Endothelial cell of umbilical vein (primary cell): ENCODE measurements at regions not wholly inside any gene's neighbourhood (a gene's known extent, or its start where the extent isn't known, plus 50 kb on each side); places are given as distances from the start of the nearest gene placed in this dataset.
"Not testable (repeated sequence)": the region's sequence is repeated elsewhere in the genome, so short reads cannot be mapped to it uniquely, and the experiment has no call there.

ENCODE experiments used
- BruUV-seq: library from RNA; stranded (reverse); fragments of 400-500 nt; replicated peaks from 2 replicates; lab custom pipeline; 2021; lab: Mats Ljungman, UMichigan
- CTCF ChIA-PET: fragments of 300-600, 350-600 bp; sonication (Branson Sonifier 250); formaldehyde crosslinking; loops from one replicate; lab custom pipeline; 2021; ENCODE audit warnings: antibody characterized with exemption, inconsistent platforms; lab: Charles Lee
- POLR2A ChIA-PET: fragments of 300-600, 350-600 bp; sonication (Branson Sonifier 250); formaldehyde crosslinking; loops from one replicate; lab custom pipeline; 2021; ENCODE audit warnings: antibody characterized with exemption, inconsistent platforms; lab: Charles Lee
- DNase-seq: peaks from one replicate; pipeline ENCODE4 v3.0.0-alpha.2; 2011; ENCODE audit warnings: low read depth, low spot score
- FAIRE-seq: peaks from 2 replicates; lab custom pipeline; 2011; peaks lifted over from hg19 to GRCh38; lab: Jason Lieb, UNC
- H2AFZ ChIP-seq: 2 replicates; pipeline ENCODE4 v1.6.0; 2012; ENCODE audit warnings: low read depth, low read length, control low read depth, inconsistent platforms
- H3K27ac ChIP-seq: 2 replicates; pipeline ENCODE4 v1.5.1; 2011; ENCODE audit warnings: low read depth, mild to moderate bottlenecking, control low read depth, low read length, moderate library complexity; ENCODE audit not compliant: insufficient read depth
- H3K27me3 ChIP-seq, 2 experiments: 2 replicates each; pipeline versions ENCODE4 v1.6.0 to v1.6.1; 2011; ENCODE audit warnings: low read length in 2 of 2, mixed read lengths in 1 of 2; ENCODE audit not compliant: control insufficient read depth in 2 of 2, insufficient read depth in 2 of 2
- H3K36me3 ChIP-seq, 2 experiments: 2 replicates in 1 of 2; 3 replicates in 1 of 2; pipeline ENCODE4 v1.5.1; 2011; ENCODE audit warnings: low read length in 2 of 2, mild to moderate bottlenecking in 1 of 2, moderate library complexity in 1 of 2; ENCODE audit not compliant: control insufficient read depth in 2 of 2, insufficient read depth in 2 of 2; ENCODE audit errors: extremely low read depth in 1 of 2
- H3K4me1 ChIP-seq: 3 replicates; pipeline ENCODE4 v1.5.1; 2011; ENCODE audit warnings: mild to moderate bottlenecking, low read length; ENCODE audit not compliant: control insufficient read depth, insufficient read depth; ENCODE audit errors: extremely low read depth
- H3K4me2 ChIP-seq: 2 replicates; pipeline ENCODE4 v1.6.1; 2011; ENCODE audit warnings: low read length, control low read depth, mixed read lengths; ENCODE audit not compliant: insufficient read depth
- H3K4me3 ChIP-seq, 3 experiments: fragments of 200-600 bp in 1 of 3; sonication (generic), shearing (Covaris generic) in 1 of 3; replicated peaks in 1 of 3; 2 replicates each; pipeline ENCODE4 v1.5.1; 2011 to 2016; ENCODE audit warnings: control low read depth in 3 of 3, low read length in 3 of 3, mild to moderate bottlenecking in 2 of 3, inconsistent platforms in 1 of 3, low read depth in 1 of 3, moderate library complexity in 1 of 3; ENCODE audit not compliant: insufficient read depth in 1 of 3
- H3K79me2 ChIP-seq: 2 replicates; pipeline ENCODE4 v1.6.0; 2012; ENCODE audit warnings: low read length, inconsistent platforms; ENCODE audit not compliant: control insufficient read depth, insufficient read depth
- H3K9ac ChIP-seq: replicated peaks from 2 replicates; pipeline ENCODE3; 2011; ENCODE audit warnings: low read length, control low read depth; ENCODE audit not compliant: insufficient read depth; ENCODE audit errors: extremely low read depth
- H3K9me1 ChIP-seq: replicated peaks from 3 replicates; pipeline ENCODE4 v1.6.0; 2011; ENCODE audit warnings: mild to moderate bottlenecking, low read length; ENCODE audit not compliant: control insufficient read depth, insufficient read depth; ENCODE audit errors: extremely low read depth
- H3K9me3 ChIP-seq: replicated peaks from 2 replicates; pipeline ENCODE4 v1.5.1; 2012; ENCODE audit warnings: low read length, inconsistent platforms; ENCODE audit not compliant: control insufficient read depth, insufficient read depth
- H4K20me1 ChIP-seq: replicated peaks from 2 replicates; pipeline ENCODE3; 2011; ENCODE audit warnings: mild to moderate bottlenecking, low read length; ENCODE audit not compliant: control insufficient read depth, insufficient read depth; ENCODE audit errors: extremely low read depth
- EZH2 ChIP-seq: IDR thresholded peaks from 2 replicates; pipeline ENCODE4 v1.6.1; 2012; ENCODE audit warnings: borderline replicate concordance, low read depth, mild to moderate bottlenecking, moderate library complexity, low read length, inconsistent platforms; ENCODE audit not compliant: severe bottlenecking
- GATA2 ChIP-seq: IDR thresholded peaks from 2 replicates; pipeline ENCODE4 v1.7.0; 2011; ENCODE audit warnings: low read depth, mild to moderate bottlenecking, moderate library complexity, mixed read lengths, low read length; ENCODE audit not compliant: insufficient read length, insufficient read depth
- JUN ChIP-seq: IDR thresholded peaks from 2 replicates; pipeline ENCODE4 v1.6.1; 2011; ENCODE audit warnings: borderline replicate concordance, low read depth; ENCODE audit not compliant: insufficient read length, insufficient read depth
- MYC ChIP-seq: IDR thresholded peaks from one replicate; pipeline ENCODE4 v1.6.1; 2011; ENCODE audit warnings: mild to moderate bottlenecking, low read depth, low read length
- POLR2A ChIP-seq: IDR thresholded peaks from 2 replicates; pipeline ENCODE4 v1.6.1; 2012; ENCODE audit warnings: low read depth, mild to moderate bottlenecking, control low read depth, low read length
- dilution Hi-C: fragments of 300-500 bp; cut with MboI; formaldehyde crosslinking; loops from one replicate; pipeline ENCODE4 v1.15.0; 2019; ENCODE audit warnings: low sequenced_read_pairs; ENCODE audit not compliant: extremely low pct_ligation_motif_present
- intact Hi-C: fragments of 100-400 bp; cut with micrococcal nuclease; formaldehyde crosslinking; loops from one replicate; pipeline ENCODE4 v1.10.0; 2022

GRCh38 chr1:99062192-99062591 is 57.5 kb upstream of the PLPPR5 start:
- intact Hi-C loops = no loop called here
- H3K36me3 ChIP-seq = no peaks in the 10 kb centered on the region
- H3K79me2 ChIP-seq = no peaks in the 10 kb centered on the region
- DNase-seq (no peak), FAIRE-seq (no peak)
- H3K27ac ChIP-seq = no peak overlapping the region
- no peaks in the 10 kb centered on the region for H3K4me1 ChIP-seq
- no peak overlapping the region for H3K4me2 ChIP-seq
- no peak overlapping the region for H3K4me3 ChIP-seq
- ChIA-PET CTCF (no interaction called here), POLR2A (no interaction called here)
- BruUV-seq = no TSS peak
- no peaks in the 10 kb centered on the region for H3K9me3 ChIP-seq
- dilution Hi-C loops = no loop called here
- H2AFZ ChIP-seq = no peak overlapping the region
- H3K9ac ChIP-seq = no peak overlapping the region
- no peaks in the 10 kb centered on the region for H3K9me1 ChIP-seq
- H4K20me1 ChIP-seq = no peaks in the 10 kb centered on the region
- H3K27me3 ChIP-seq = peaks cover 2 to 3% of the 10 kb centered on the region in 2 experiments
- no peak for TF ChIP-seq GATA2
- no peak for TF ChIP-seq EZH2
- no peak for TF ChIP-seq MYC
- no peak for TF ChIP-seq POLR2A

- no peaks in the 10 kb centered on the region for H3K9me1 ChIP-seq
- DNase-seq = no peak
- H4K20me1 ChIP-seq = no peaks in the 10 kb centered on the region
- H2AFZ ChIP-seq = no peak overlapping the region
- peaks cover 4 to 6% of the 10 kb centered on the region in 2 experiments for H3K27me3 ChIP-seq
- no peak overlapping the region for H3K4me2 ChIP-seq
- ChIA-PET CTCF (no interaction called here), POLR2A (no interaction called here)
- no peaks in the 10 kb centered on the region for H3K4me1 ChIP-seq
- H3K4me3 ChIP-seq = no peak overlapping the region
- H3K79me2 ChIP-seq = no peaks in the 10 kb centered on the region
- H3K36me3 ChIP-seq = no peaks in the 10 kb centered on the region
- H3K9me3 ChIP-seq = no peaks in the 10 kb centered on the region
- dilution Hi-C loops (no loop called here), intact Hi-C loops (no loop called here)
- H3K9ac ChIP-seq = no peak overlapping the region
- TF ChIP-seq JUN = no peak
- no peak for TF ChIP-seq POLR2A
- no peak overlapping the region for H3K27ac ChIP-seq
- FAIRE-seq = no peak
- BruUV-seq = no TSS peak
Observed at GRCh38 chr1:99069146-99069545, 64.5 kb upstream of the PLPPR5 start.

DNA sequence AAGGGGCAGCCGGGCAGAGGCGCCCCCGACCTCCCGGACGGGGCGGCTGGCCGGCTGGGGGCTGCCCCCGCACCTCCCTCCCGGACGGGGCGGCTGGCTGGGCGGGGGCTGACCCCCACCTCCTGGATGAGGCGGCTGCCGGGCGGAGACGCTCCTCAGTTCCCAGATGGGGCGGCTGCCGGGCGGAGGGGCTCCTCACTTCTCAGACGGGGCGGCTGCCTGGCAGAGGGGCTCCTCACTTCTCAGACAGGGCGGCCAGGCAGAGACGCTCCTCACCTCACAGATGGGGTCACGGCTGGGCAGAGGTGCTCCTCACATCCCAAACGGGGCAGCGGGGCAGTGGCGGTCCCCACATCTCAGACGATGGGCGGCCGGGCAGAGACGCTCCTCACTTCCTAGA is 73.9 kb upstream of the PLPPR5 start:
- dilution Hi-C loops, H3K36me3 ChIP-seq, H2AFZ ChIP-seq, H3K9ac ChIP-seq, H3K27ac ChIP-seq, DNase-seq, POLR2A ChIA-PET, H4K20me1 ChIP-seq, H3K9me3 ChIP-seq, H3K4me1 ChIP-seq, BruUV-seq, H3K27me3 ChIP-seq, CTCF ChIA-PET, intact Hi-C loops, H3K4me3 ChIP-seq, FAIRE-seq, H3K9me1 ChIP-seq, H3K4me2 ChIP-seq, H3K79me2 ChIP-seq: not testable (repeated sequence)
